ENCODE measurements at regions not wholly inside any gene's neighbourhood (a gene's known extent, or its start where the extent isn't known, plus 50 kb on each side); places are given as distances from the start of the nearest gene placed in this dataset.

DNA sequence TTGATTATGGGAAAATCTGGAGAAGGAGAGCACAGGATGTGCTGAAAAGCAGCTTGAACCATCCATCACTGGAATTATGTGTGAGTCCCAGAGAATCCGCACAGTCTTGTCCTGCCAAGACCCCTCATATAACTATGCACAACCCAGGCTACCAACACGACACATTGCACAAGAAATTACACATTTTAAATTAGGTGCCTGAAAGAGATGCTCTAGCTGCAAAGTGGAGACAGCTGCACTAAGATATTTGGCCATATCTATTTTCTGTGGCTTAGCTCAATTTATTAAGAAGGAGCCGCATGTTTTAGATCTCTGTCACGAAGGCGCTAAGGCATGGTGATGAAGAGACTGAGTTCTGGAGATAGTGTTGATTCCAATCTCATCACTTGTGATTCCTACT, 1308.4 kb downstream of the CDH8 start:
- Histone ChIP-seq H3K27ac (ENCODE audit: insufficient read depth, low read length, poor library complexity, severe bottlenecking) (no peak overlapping the region), H3K36me3 (ENCODE audit: control insufficient read depth, insufficient read depth, low read length) (no peaks in the 10 kb centered on the region), H3K27me3 (ENCODE audit: control insufficient read depth, insufficient read depth, low read length) (no peaks in the 10 kb centered on the region), H3K4me1 (ENCODE audit: control insufficient read depth, insufficient read depth, low read length, poor library complexity, severe bottlenecking) (no peaks in the 10 kb centered on the region), H3K4me3 (ENCODE audit: low read depth, low read length) (no peak overlapping the region), H3K9me3 (ENCODE audit: control insufficient read depth in 2 of 2, low read length in 2 of 2) (peaks cover 5 to 9% of the 10 kb centered on the region in 2 experiments)
- peaks cover 0 to 35% (median 8%) of the 10 kb centered on the region in 7 donors for H3K9me3 Mint-ChIP-seq
- no peak overlapping the region for H3K27ac Mint-ChIP-seq
- no peak for ATAC-seq (ENCODE audit: low read depth in 2 of 2)
- no peaks in the 10 kb centered on the region for H3K27me3 Mint-ChIP-seq
- H3K4me1 Mint-ChIP-seq: no peaks in the 10 kb centered on the region
- H3K36me3 Mint-ChIP-seq: no peaks in the 10 kb centered on the region
- no peak for DNase-seq
- H3K4me3 Mint-ChIP-seq: no peak overlapping the region

- H3K27ac Mint-ChIP-seq: no peak overlapping the region
- ATAC-seq (ENCODE audit: low read depth in 2 of 2): no peak
- H3K27me3 Mint-ChIP-seq: no peaks in the 10 kb centered on the region
Measured at GRCh38 chr16:60720060-60720459, 1316.2 kb downstream of the CDH8 start.

DNA sequence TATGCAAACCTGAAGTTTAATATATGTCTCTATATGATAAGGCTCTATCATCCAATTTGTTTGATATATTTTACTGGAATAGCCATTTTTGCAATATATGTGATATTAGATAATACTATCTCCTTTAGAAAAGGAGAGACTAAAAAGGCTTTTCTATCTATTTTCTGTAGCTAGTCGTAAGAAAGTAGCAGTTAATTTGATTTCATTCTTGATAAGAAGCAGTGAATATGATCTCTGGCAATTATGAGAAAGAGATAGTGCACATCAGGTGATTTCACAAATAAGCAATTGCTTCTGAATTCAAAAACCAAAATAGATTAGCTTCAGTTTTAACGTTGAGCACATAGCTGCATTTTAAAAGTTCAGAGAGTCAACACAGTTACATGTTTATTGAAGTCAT, 1318.4 kb downstream of the CDH8 start:
- Histone ChIP-seq H3K27ac (ENCODE audit: insufficient read depth, low read length, poor library complexity, severe bottlenecking) (no peak overlapping the region), H3K4me1 (ENCODE audit: control insufficient read depth, insufficient read depth, low read length, poor library complexity, severe bottlenecking) (no peaks in the 10 kb centered on the region), H3K27me3 (ENCODE audit: control insufficient read depth, insufficient read depth, low read length) (no peaks in the 10 kb centered on the region), H3K36me3 (ENCODE audit: control insufficient read depth, insufficient read depth, low read length) (no peaks in the 10 kb centered on the region), H3K9me3 (ENCODE audit: control insufficient read depth in 2 of 2, low read length in 2 of 2) (peaks cover 7% of the 10 kb centered on the region in 2 experiments), H3K4me3 (ENCODE audit: low read depth, low read length) (no peak overlapping the region)
- Mint-ChIP-seq H3K27me3 (no peaks in the 10 kb centered on the region), H3K36me3 (no peaks in the 10 kb centered on the region), H3K4me3 (no peak overlapping the region), H3K4me1 (no peaks in the 10 kb centered on the region), H3K27ac (no peak overlapping the region), H3K9me3 (peaks cover 4 to 36% (median 11%) of the 10 kb centered on the region in 7 donors)
- ATAC-seq (ENCODE audit: low read depth in 2 of 2) (no peak), DNase-seq (no peak)

More at GRCh38 chr16:60720060-60720459, 1316.2 kb downstream of the CDH8 start:
- Histone ChIP-seq H3K36me3 (ENCODE audit: control insufficient read depth, insufficient read depth, low read length) (no peaks in the 10 kb centered on the region), H3K9me3 (ENCODE audit: control insufficient read depth in 2 of 2, low read length in 2 of 2) (peaks cover 5 to 7% of the 10 kb centered on the region in 2 experiments), H3K27me3 (ENCODE audit: control insufficient read depth, insufficient read depth, low read length) (no peaks in the 10 kb centered on the region), H3K4me1 (ENCODE audit: control insufficient read depth, insufficient read depth, low read length, poor library complexity, severe bottlenecking) (no peaks in the 10 kb centered on the region), H3K4me3 (ENCODE audit: low read depth, low read length) (no peak overlapping the region), H3K27ac (ENCODE audit: insufficient read depth, low read length, poor library complexity, severe bottlenecking) (no peak overlapping the region)
- Mint-ChIP-seq H3K4me1 (no peaks in the 10 kb centered on the region), H3K9me3 (peaks cover 4 to 37% (median 10%) of the 10 kb centered on the region in 7 donors), H3K36me3 (no peaks in the 10 kb centered on the region), H3K4me3 (no peak overlapping the region)
- DNase-seq: no peak

- DNase-seq: no peak
- Mint-ChIP-seq H3K4me3 (no peak overlapping the region), H3K36me3 (no peaks in the 10 kb centered on the region), H3K27ac (no peak overlapping the region), H3K9me3 (peaks cover 5 to 25% (median 8%) of the 10 kb centered on the region in 7 donors), H3K4me1 (no peaks in the 10 kb centered on the region), H3K27me3 (no peaks in the 10 kb centered on the region)
- Histone ChIP-seq H3K27ac (ENCODE audit: insufficient read depth, low read length, poor library complexity, severe bottlenecking) (no peak overlapping the region), H3K4me1 (ENCODE audit: control insufficient read depth, insufficient read depth, low read length, poor library complexity, severe bottlenecking) (no peaks in the 10 kb centered on the region), H3K27me3 (ENCODE audit: control insufficient read depth, insufficient read depth, low read length) (no peaks in the 10 kb centered on the region), H3K4me3 (ENCODE audit: low read depth, low read length) (no peak overlapping the region), H3K9me3 (ENCODE audit: control insufficient read depth in 2 of 2, low read length in 2 of 2) (peaks cover 0 to 4% of the 10 kb centered on the region in 2 experiments), H3K36me3 (ENCODE audit: control insufficient read depth, insufficient read depth, low read length) (no peaks in the 10 kb centered on the region)
- no peak for ATAC-seq (ENCODE audit: low read depth in 2 of 2)
Measured at GRCh38 chr16:60712144-60712543, 1324.1 kb downstream of the CDH8 start.

GRCh38 chr16:60704726-60705125, 1331.5 kb downstream of the CDH8 start:
- H3K4me1 Mint-ChIP-seq: no peaks in the 10 kb centered on the region

GRCh38 chr16:60703096-60703495, 1333.1 kb downstream of the CDH8 start:
- no peaks in the 10 kb centered on the region for H3K36me3 ChIP-seq (ENCODE audit: control insufficient read depth, insufficient read depth, low read length)
- ATAC-seq (ENCODE audit: low read depth in 2 of 2) (no peak), DNase-seq (no peak)
- H3K4me3 Mint-ChIP-seq: no peak overlapping the region
- no peaks in the 10 kb centered on the region for H3K27me3 Mint-ChIP-seq
- no peak overlapping the region for H3K27ac ChIP-seq (ENCODE audit: insufficient read depth, low read length, poor library complexity, severe bottlenecking)
- H3K4me1 ChIP-seq (ENCODE audit: control insufficient read depth, insufficient read depth, low read length, poor library complexity, severe bottlenecking): no peaks in the 10 kb centered on the region
- H3K4me1 Mint-ChIP-seq: no peaks in the 10 kb centered on the region
- no peaks in the 10 kb centered on the region for H3K27me3 ChIP-seq (ENCODE audit: control insufficient read depth, insufficient read depth, low read length)
- no peaks in the 10 kb centered on the region for H3K36me3 Mint-ChIP-seq
- no peak overlapping the region for H3K4me3 ChIP-seq (ENCODE audit: low read depth, low read length)
- peaks cover 0 to 17% (median 7%) of the 10 kb centered on the region in 7 donors for H3K9me3 Mint-ChIP-seq
- H3K9me3 ChIP-seq (ENCODE audit: control insufficient read depth in 2 of 2, low read length in 2 of 2): no peaks in the 10 kb centered on the region
- no peak overlapping the region for H3K27ac Mint-ChIP-seq

More at GRCh38 chr16:60704726-60705125, 1331.5 kb downstream of the CDH8 start:
- H3K4me3 Mint-ChIP-seq: no peak overlapping the region
- H3K27ac Mint-ChIP-seq: no peak overlapping the region
- H3K27me3 Mint-ChIP-seq: no peaks in the 10 kb centered on the region
- Histone ChIP-seq H3K27ac (ENCODE audit: insufficient read depth, low read length, poor library complexity, severe bottlenecking) (no peak overlapping the region), H3K4me3 (ENCODE audit: low read depth, low read length) (no peak overlapping the region), H3K36me3 (ENCODE audit: control insufficient read depth, insufficient read depth, low read length) (no peaks in the 10 kb centered on the region), H3K4me1 (ENCODE audit: control insufficient read depth, insufficient read depth, low read length, poor library complexity, severe bottlenecking) (no peaks in the 10 kb centered on the region), H3K9me3 (ENCODE audit: control insufficient read depth in 2 of 2, low read length in 2 of 2) (no peaks in the 10 kb centered on the region), H3K27me3 (ENCODE audit: control insufficient read depth, insufficient read depth, low read length) (no peaks in the 10 kb centered on the region)
- ATAC-seq (ENCODE audit: low read depth in 2 of 2) (no peak), DNase-seq (no peak)
- no peaks in the 10 kb centered on the region for H3K36me3 Mint-ChIP-seq
- H3K9me3 Mint-ChIP-seq: peaks cover 0 to 18% (median 5%) of the 10 kb centered on the region in 7 donors

DNA sequence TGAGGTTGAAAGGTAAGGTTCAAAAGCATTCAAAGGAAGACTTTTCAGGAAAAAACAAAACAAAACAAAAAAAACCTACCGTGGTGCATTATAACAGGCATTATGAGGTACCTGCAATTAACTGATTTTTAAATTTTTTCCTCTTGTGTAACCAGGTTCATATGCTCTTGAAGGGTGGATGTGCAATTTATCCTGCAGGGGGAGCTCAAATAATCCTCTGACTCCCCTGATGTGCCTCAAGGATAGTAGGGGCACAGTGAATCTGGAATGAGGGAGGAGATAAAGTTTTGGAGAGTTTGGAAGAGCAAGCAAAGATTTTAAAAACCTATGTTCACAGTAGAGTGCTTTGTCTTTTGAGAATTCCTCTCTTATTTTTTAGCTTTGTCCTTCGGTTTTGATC, 1349.4 kb downstream of the CDH8 start:
- no peak for ATAC-seq (ENCODE audit: low read depth in 2 of 2)
- H3K27ac Mint-ChIP-seq: no peak overlapping the region
- no peak for DNase-seq

DNA sequence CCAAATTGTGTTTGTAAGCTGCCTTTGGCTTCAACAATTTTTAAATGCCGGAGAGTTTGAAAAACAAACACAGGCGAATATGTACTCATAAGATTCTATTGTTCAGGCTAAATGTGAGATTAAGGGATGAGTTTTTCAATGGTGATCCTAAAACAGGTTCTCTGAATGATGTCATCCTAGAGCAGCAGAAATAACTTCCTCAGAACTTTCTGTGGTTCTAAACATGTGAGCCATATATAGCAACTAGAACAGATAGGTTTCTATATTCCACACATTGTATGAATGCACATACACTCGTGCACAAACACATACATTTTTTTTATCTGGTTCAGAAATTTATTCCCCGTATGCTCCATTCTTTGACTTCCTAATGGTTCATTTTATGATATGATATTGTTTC, 1352.2 kb downstream of the CDH8 start:
- no peak for ATAC-seq (ENCODE audit: low read depth in 2 of 2)
- no peaks in the 10 kb centered on the region for H3K27me3 Mint-ChIP-seq
- no peak for DNase-seq
- H3K4me1 ChIP-seq (ENCODE audit: control insufficient read depth, insufficient read depth, low read length, poor library complexity, severe bottlenecking): no peaks in the 10 kb centered on the region
- no peaks in the 10 kb centered on the region for H3K4me1 Mint-ChIP-seq
- H3K9me3 Mint-ChIP-seq: peaks cover 7 to 48% (median 9%) of the 10 kb centered on the region in 7 donors
- H3K4me3 Mint-ChIP-seq: no peak overlapping the region
- no peak overlapping the region for H3K4me3 ChIP-seq (ENCODE audit: low read depth, low read length)
- H3K27ac Mint-ChIP-seq: no peak overlapping the region
- peaks cover 4 to 9% of the 10 kb centered on the region in 2 experiments for H3K9me3 ChIP-seq (ENCODE audit: control insufficient read depth in 2 of 2, low read length in 2 of 2)
- no peaks in the 10 kb centered on the region for H3K36me3 ChIP-seq (ENCODE audit: control insufficient read depth, insufficient read depth, low read length)
- no peak overlapping the region for H3K27ac ChIP-seq (ENCODE audit: insufficient read depth, low read length, poor library complexity, severe bottlenecking)
- H3K36me3 Mint-ChIP-seq: no peaks in the 10 kb centered on the region
- H3K27me3 ChIP-seq (ENCODE audit: control insufficient read depth, insufficient read depth, low read length): no peaks in the 10 kb centered on the region

More for the DNA sequence above, 1349.4 kb downstream of the CDH8 start:
- Mint-ChIP-seq H3K27me3 (no peaks in the 10 kb centered on the region), H3K9me3 (peaks cover 5 to 50% (median 7%) of the 10 kb centered on the region in 7 donors), H3K36me3 (no peaks in the 10 kb centered on the region), H3K4me1 (no peaks in the 10 kb centered on the region), H3K4me3 (no peak overlapping the region)
- no peaks in the 10 kb centered on the region for H3K4me1 ChIP-seq (ENCODE audit: control insufficient read depth, insufficient read depth, low read length, poor library complexity, severe bottlenecking)
- no peak overlapping the region for H3K4me3 ChIP-seq (ENCODE audit: low read depth, low read length)
- H3K9me3 ChIP-seq (ENCODE audit: control insufficient read depth in 2 of 2, low read length in 2 of 2): peaks cover 4 to 9% of the 10 kb centered on the region in 2 experiments
- no peaks in the 10 kb centered on the region for H3K27me3 ChIP-seq (ENCODE audit: control insufficient read depth, insufficient read depth, low read length)
- no peaks in the 10 kb centered on the region for H3K36me3 ChIP-seq (ENCODE audit: control insufficient read depth, insufficient read depth, low read length)
- no peak overlapping the region for H3K27ac ChIP-seq (ENCODE audit: insufficient read depth, low read length, poor library complexity, severe bottlenecking)

All from CD4-positive, CD25-positive, alpha-beta regulatory T cell (primary cell).